IPS-15b (cell line): ENCODE measurements at regions not wholly inside any gene's neighbourhood (a gene's known extent, or its start where the extent isn't known, plus 50 kb on each side); places are given as distances from the start of the nearest gene placed in this dataset.

Experiments used
- H3K27me3 ChIP-seq: one replicate; pipeline ENCODE4 v1.6.1; 2013; ENCODE audit warnings: low read length; ENCODE audit not compliant: control insufficient read depth, insufficient read depth
- H3K36me3 ChIP-seq: one replicate; pipeline ENCODE4 v1.6.1; 2013; ENCODE audit warnings: low read length; ENCODE audit not compliant: control insufficient read depth, insufficient read depth
- H3K4me1 ChIP-seq: one replicate; pipeline ENCODE4 v1.6.1; 2013; ENCODE audit warnings: mild to moderate bottlenecking, low read length; ENCODE audit not compliant: control insufficient read depth, insufficient read depth
- H3K4me3 ChIP-seq: one replicate; pipeline ENCODE4 v1.5.1; 2013; ENCODE audit warnings: low read depth, low read length
- H3K9ac ChIP-seq: one replicate; pipeline ENCODE4 v1.6.1; 2013; ENCODE audit warnings: low read depth, mild to moderate bottlenecking, low read length
- H3K9me3 ChIP-seq: one replicate; pipeline ENCODE4 v1.6.1; 2013; ENCODE audit warnings: mild to moderate bottlenecking, low read length; ENCODE audit not compliant: control insufficient read depth, insufficient read depth

DNA sequence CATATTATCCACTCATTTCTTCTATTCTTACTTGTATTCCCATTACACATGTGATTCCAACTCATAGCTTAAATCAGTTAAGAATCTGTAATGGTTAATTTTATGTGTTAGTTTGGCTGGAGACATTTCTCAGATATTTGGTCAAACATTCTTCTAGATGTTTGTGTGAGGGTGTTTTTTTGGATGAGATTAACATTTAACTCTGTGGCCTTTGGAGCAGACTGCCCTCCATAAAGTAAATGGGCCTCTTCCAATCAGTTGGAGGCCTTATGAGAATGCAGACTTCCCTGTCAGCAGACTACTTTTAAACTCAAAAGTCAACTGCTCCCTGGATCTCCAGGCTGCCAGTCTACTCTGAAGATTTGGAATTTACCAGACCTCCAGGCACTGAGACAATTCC lies 976.8 kb upstream of the ACVR2A start:
- Histone ChIP-seq H3K9me3 (no peaks in the 10 kb centered on the region), H3K36me3 (no peaks in the 10 kb centered on the region), H3K27me3 (no peaks in the 10 kb centered on the region), H3K4me1 (no peaks in the 10 kb centered on the region), H3K9ac (no peak overlapping the region), H3K4me3 (no peak overlapping the region)

DNA sequence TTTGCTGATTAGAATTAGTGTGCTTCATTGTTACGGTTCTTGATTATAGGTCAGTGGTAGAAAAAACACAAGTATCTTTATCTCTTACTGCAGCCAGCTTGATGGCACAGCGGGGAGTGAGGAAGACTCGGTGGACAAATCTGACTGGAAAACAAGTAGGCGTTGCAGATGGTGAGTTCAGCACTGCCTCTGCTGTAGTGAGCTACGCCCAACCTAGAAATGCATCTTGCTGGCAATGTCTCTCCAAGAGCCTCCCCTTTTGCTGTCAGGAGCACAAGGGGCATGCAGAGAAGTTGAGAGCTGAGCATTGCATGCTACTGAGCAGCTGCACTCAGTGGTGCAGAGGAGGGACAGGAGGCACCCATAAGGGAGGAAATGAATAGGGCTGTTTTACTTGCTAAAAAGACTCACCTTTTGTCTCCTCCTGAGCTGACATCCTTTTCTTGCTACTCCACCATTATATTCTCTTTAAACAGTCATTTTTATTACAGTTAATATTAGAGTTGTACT lies 977.3 kb upstream of the ACVR2A start:
- H3K4me3 ChIP-seq: no peak overlapping the region
- H3K27me3 ChIP-seq: no peaks in the 10 kb centered on the region
- no peaks in the 10 kb centered on the region for H3K36me3 ChIP-seq
- H3K9ac ChIP-seq: no peak overlapping the region
- no peaks in the 10 kb centered on the region for H3K4me1 ChIP-seq
- no peaks in the 10 kb centered on the region for H3K9me3 ChIP-seq

DNA sequence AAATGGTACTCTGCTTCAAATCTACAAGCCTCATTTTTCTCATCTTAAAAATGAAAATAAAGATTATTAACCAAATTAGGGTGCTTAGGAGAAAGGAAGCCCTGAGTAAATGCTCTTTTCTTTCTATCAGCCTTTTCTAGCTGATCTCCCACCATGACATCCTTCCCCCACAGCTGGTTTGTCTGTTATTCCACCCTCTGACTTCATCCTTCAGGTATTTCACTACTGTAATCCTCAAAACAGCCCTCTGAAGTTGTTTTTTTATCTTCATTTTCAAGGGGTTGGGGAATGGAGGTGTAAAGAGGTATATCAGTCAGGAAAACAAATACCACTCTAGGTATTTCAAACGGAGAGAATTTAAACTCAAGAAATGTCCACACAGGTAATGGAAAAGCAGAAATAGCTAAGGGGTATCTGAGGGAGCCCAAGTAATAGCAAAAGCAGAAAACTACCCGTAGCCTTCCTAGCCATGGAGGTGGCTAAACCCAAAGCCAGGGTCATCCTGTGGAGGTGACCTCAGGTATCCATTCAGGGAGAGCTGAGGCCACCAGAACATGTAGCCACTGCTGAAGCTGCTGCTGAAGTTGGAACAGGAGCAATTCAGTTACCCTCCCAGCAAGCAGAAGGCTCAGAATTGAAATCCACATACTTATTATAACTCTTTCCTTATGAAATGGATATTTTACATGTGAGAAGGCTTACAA lies 990.9 kb upstream of the ACVR2A start:
- H3K4me3 ChIP-seq: no peak overlapping the region
- H3K4me1 ChIP-seq: peaks cover 3% of the 10 kb centered on the region
- no peaks in the 10 kb centered on the region for H3K9me3 ChIP-seq
- no peak overlapping the region for H3K9ac ChIP-seq
- H3K36me3 ChIP-seq: no peaks in the 10 kb centered on the region
- H3K27me3 ChIP-seq: no peaks in the 10 kb centered on the region

DNA sequence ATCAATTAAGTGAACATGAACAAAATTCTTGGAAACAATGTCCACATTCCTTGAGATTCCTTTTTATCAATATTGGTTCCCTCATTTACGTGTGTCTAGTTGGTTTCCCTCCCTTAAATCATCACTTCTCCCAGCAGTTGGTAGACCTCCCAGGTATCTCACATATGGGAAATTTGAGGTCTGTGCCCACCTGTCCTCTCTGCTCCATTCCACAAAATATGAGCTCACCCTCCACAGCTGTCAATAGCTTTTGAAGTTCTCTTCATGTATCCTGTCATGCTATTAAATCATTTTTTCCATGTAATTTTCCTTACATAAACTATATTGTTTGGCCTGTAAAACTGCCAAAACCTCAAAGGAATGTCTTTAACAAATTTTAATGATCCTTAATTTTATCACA lies 992.2 kb upstream of the ACVR2A start:
- no peaks in the 10 kb centered on the region for H3K27me3 ChIP-seq
- peaks cover 3% of the 10 kb centered on the region for H3K4me1 ChIP-seq
- no peaks in the 10 kb centered on the region for H3K9me3 ChIP-seq
- no peak overlapping the region for H3K9ac ChIP-seq
- no peaks in the 10 kb centered on the region for H3K36me3 ChIP-seq
- H3K4me3 ChIP-seq: no peak overlapping the region

DNA sequence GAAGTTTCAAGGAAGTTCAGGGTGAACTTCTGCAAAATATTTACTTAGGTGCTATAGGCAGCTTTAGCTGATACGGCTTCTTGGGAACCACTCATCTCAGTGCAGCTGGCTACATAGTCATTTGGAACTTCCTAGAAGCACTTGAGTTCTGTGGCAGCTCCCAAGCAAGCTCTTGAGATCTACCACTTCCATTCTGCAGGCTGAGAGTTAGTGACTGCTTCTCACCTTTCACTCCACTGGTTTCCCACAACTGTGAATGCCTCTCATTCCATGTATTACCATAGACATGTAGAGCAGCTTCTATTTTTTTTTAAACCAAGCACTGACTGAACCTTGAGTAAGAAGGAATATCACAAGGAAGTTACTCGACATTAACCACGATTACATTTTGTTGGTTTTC lies 994.1 kb upstream of the ACVR2A start:
- Histone ChIP-seq H3K4me1 (peaks cover 3% of the 10 kb centered on the region), H3K9ac (no peak overlapping the region), H3K4me3 (no peak overlapping the region), H3K27me3 (no peaks in the 10 kb centered on the region), H3K36me3 (no peaks in the 10 kb centered on the region), H3K9me3 (no peaks in the 10 kb centered on the region)

DNA sequence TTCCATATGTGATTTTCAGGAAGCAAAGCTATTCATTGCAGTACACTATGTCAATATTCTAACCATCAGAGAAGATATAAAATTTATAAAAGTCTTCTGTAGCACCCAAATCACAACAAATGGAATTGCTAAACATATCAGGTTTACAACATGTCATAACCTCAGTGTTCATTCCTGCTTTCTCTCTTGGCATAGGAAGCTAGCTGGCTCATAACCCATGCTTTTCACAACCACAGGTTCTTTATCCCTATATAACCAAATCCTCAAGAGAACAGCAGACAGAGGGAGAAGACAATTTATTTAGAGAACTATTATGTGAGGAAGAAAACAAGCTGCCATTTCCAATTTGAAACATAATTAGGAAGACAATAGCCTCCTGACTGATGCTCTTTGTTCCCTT lies 997.0 kb upstream of the ACVR2A start:
- no peak overlapping the region for H3K4me3 ChIP-seq
- no peaks in the 10 kb centered on the region for H3K9me3 ChIP-seq
- H3K36me3 ChIP-seq: no peaks in the 10 kb centered on the region
- no peak overlapping the region for H3K9ac ChIP-seq
- no peaks in the 10 kb centered on the region for H3K27me3 ChIP-seq
- no peaks in the 10 kb centered on the region for H3K4me1 ChIP-seq

DNA sequence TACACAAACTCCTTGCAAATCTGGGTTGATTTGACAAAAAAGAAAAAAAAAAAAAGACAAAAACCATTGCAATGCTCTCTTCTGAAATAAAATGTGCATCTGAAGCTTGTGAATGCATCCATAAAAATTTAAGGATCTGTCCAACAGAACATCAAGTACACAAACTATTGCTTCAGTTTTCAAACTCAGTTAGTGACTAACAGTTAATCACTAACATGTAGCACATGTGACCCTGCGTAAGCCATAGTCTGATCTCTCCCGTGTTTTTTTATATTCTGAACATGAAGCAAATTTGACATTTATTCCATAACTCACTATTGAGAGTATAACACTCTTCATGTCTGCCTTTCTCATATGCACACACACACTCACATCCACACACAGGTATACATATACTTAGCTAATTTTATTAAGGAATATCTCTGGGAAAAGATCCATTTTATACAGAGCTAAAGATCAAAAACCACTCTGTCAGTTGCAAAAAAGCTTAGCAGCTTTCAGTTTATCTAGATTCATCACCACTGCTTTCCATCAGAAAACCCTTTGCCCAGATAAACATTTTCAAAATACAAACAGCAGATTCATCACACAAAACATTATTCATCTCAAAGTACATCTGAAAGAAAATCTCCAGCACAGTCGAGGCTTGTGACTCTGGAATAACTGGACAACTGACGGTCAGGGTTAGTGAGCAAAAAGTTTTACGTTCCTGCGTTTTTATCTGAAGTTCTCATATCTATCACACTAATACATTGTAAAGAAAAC lies 1000.4 kb upstream of the ACVR2A start:
- no peaks in the 10 kb centered on the region for H3K4me1 ChIP-seq
- H3K9me3 ChIP-seq: no peaks in the 10 kb centered on the region
- H3K36me3 ChIP-seq: no peaks in the 10 kb centered on the region
- no peaks in the 10 kb centered on the region for H3K27me3 ChIP-seq
- no peak overlapping the region for H3K4me3 ChIP-seq
- H3K9ac ChIP-seq: no peak overlapping the region

DNA sequence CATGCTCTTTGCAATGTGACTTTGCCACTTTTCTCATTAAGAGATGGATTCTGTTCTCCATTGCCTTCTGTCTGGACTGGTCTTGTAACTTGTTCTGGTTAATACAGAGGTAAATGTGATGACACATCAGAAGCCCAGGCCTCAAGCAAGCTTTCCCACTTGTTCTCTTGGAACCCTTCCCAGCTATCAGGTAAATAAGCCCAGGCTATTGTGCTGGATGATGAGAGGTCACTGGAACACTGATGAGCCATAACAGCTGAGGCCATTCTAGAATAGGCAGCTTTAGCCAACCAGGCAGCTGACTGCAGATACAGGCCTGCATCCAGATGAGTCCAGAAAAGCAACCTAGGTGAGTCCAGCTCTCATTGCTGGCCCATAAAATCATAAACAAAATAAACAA lies 1007.0 kb upstream of the ACVR2A start:
- Histone ChIP-seq H3K4me1 (no peaks in the 10 kb centered on the region), H3K4me3 (no peak overlapping the region), H3K27me3 (no peaks in the 10 kb centered on the region), H3K9ac (no peak overlapping the region), H3K36me3 (no peaks in the 10 kb centered on the region), H3K9me3 (no peaks in the 10 kb centered on the region)

DNA sequence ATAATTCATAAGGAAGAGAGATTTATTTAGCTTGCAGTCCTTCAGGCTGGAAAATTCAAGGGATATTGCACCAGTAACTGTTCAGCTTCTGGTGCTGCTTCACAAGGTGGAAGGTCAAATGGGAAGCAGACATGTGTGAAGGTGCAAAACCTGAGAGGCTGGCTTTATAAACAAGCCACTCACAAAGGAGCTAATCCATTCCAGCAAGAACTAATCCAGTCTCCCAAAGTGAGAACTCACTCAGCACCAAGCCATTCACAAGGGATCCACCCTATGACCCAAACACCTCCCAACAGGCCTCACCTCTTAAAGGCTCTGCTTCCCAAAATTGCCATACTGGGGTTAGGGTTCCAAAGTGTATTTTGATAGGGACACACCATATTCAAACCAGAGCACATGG lies 1018.4 kb upstream of the ACVR2A start:
- Histone ChIP-seq H3K4me3 (no peak overlapping the region), H3K9me3 (no peaks in the 10 kb centered on the region), H3K36me3 (no peaks in the 10 kb centered on the region)

DNA sequence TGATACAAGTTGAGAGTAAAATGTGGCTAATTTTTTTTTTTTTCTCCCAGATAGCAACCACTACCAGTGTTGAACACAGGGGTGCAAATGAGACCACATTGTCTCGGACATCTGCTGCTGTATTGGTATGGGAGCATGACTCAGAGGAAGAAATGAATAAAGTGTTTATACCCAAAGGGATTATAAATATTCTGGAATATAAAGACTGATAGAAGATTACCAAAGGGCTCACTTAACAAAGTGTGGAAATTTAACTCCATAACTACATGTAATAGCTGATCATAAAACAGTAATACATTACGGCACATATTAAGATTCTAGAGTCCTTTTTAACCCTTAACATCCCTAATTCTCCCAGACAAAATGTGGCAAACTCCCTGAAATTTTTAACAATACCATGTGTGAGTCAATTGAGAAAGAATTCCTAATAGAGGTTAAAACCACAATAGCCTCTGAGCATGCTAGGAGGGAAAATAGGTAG lies 1023.0 kb upstream of the ACVR2A start:
- no peaks in the 10 kb centered on the region for H3K27me3 ChIP-seq
- peaks cover 12% of the 10 kb centered on the region for H3K4me1 ChIP-seq
- no peaks in the 10 kb centered on the region for H3K9me3 ChIP-seq
- no peak overlapping the region for H3K4me3 ChIP-seq
- H3K9ac ChIP-seq: no peak overlapping the region
- no peaks in the 10 kb centered on the region for H3K36me3 ChIP-seq

More for the DNA sequence above, 1018.4 kb upstream of the ACVR2A start:
- Histone ChIP-seq H3K27me3 (no peaks in the 10 kb centered on the region), H3K9ac (no peak overlapping the region), H3K4me1 (peaks cover 6% of the 10 kb centered on the region)

DNA sequence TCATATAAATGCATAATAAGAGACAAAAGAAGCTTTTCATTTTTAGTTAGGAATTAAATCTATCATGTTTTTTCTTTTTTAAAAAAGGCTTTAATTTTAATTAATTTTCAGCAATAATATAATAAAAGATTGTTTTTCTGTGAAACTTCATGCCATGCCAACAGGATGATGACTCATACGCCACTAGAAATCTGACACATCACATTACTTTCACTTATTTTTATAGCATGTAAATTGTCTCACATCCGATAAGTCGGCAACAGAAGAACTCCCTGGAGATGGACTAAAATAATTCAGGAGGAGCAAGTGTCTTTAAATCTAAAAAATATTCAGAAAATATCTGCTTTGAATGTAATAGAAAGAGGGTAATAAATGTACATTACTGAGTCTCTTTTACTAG lies 1024.2 kb upstream of the ACVR2A start:
- Histone ChIP-seq H3K9ac (no peak overlapping the region), H3K36me3 (no peaks in the 10 kb centered on the region), H3K4me3 (no peak overlapping the region), H3K27me3 (no peaks in the 10 kb centered on the region), H3K4me1 (peaks cover 12% of the 10 kb centered on the region), H3K9me3 (no peaks in the 10 kb centered on the region)

DNA sequence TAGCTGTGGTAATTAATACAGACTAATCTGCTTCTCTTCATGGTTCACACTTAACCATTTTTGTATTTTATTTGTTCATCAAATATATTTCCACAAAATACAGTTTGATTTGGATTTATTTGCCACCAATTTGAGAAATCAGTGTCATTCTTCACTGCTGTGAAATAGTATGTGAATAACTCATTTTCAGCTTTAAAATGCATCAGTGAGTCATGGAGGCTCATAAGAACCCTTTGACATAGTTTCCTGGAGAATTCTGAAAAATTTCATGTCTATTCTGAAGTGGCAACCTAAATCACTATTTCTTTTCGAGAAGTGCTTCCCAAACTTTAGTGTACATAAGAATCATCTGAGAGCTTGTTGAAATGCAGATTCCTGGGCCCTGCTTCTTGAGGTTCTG lies 1026.7 kb upstream of the ACVR2A start:
- Histone ChIP-seq H3K9ac (no peak overlapping the region), H3K9me3 (no peaks in the 10 kb centered on the region), H3K4me1 (peaks cover 12% of the 10 kb centered on the region), H3K36me3 (no peaks in the 10 kb centered on the region), H3K27me3 (no peaks in the 10 kb centered on the region), H3K4me3 (no peak overlapping the region)
